Activated naive CD8-positive, alpha-beta T cell treated with anti-CD3 and anti-CD28 coated beads, Interleukin-2, amount 10 ng/mL, durations not matched to agents 7 days and 5 days (primary cell): ENCODE measurements at regions not wholly inside any gene's neighbourhood (a gene's known extent, or its start where the extent isn't known, plus 50 kb on each side); places are given as distances from the start of the nearest gene placed in this dataset.
"Not testable (repeated sequence)": the region's sequence is repeated elsewhere in the genome, so short reads cannot be mapped to it uniquely, and the experiment has no call there.

Experiments
- ATAC-seq: fragments of 150-1000 bp; cut with Tn5 transposase; one replicate; pipeline ENCODE4 v1.10.0; 2021; ENCODE audit warnings: low read depth, moderate library complexity
- POLR2A ChIA-PET: fragments of 350-600 bp; sonication (Branson Sonifier 250); formaldehyde crosslinking; loops from one replicate; lab custom pipeline; 2021; ENCODE audit warnings: antibody characterized with exemption; lab: Charles Lee
- DNase-seq: peaks from one replicate; pipeline ENCODE4 v3.0.0; 2021
- H3K27ac Mint-ChIP-seq: one replicate; pipeline ENCODE4 v1.8.0; 2022; ENCODE audit warnings: mild to moderate bottlenecking, mixed read lengths
- H3K27me3 Mint-ChIP-seq: one replicate; pipeline ENCODE4 v1.8.0; 2022; ENCODE audit warnings: mild to moderate bottlenecking, moderate library complexity, mixed read lengths
- H3K36me3 Mint-ChIP-seq: one replicate; pipeline ENCODE4 v1.8.0; 2021; ENCODE audit warnings: mild to moderate bottlenecking, mixed read lengths
- H3K4me1 Mint-ChIP-seq: one replicate; pipeline ENCODE4 v1.8.0; 2021; ENCODE audit warnings: mixed read lengths
- H3K4me3 Mint-ChIP-seq: one replicate; pipeline ENCODE4 v1.8.0; 2022; ENCODE audit warnings: mild to moderate bottlenecking, moderate library complexity, mixed read lengths
- H3K9me3 Mint-ChIP-seq: one replicate; pipeline ENCODE4 v1.8.0; 2021; ENCODE audit warnings: mixed read lengths

GRCh38 chr15:93920204-93920603 lies 311.2 kb upstream of the MCTP2 start:
- ATAC-seq, result no peak
- Mint-ChIP-seq H3K4me3 (no peak overlapping the region), H3K27ac (no peak overlapping the region), H3K4me1 (no peaks in the 10 kb centered on the region), H3K9me3 (no peaks in the 10 kb centered on the region), H3K27me3 (peaks cover 3% of the 10 kb centered on the region), H3K36me3 (no peaks in the 10 kb centered on the region)
- POLR2A ChIA-PET, result no interaction called here
- no peak for DNase-seq

- H3K4me3 Mint-ChIP-seq, H3K9me3 Mint-ChIP-seq, H3K27me3 Mint-ChIP-seq, DNase-seq, H3K4me1 Mint-ChIP-seq, POLR2A ChIA-PET, H3K36me3 Mint-ChIP-seq, ATAC-seq, H3K27ac Mint-ChIP-seq: not testable (repeated sequence)
Measured at GRCh38 chr15:93918801-93919200, 312.6 kb upstream of the MCTP2 start.

GRCh38 chr15:93917181-93917580 lies 314.2 kb upstream of the MCTP2 start:
- no peak for DNase-seq
- Mint-ChIP-seq H3K27ac (no peak overlapping the region), H3K4me1 (no peaks in the 10 kb centered on the region), H3K27me3 (no peaks in the 10 kb centered on the region), H3K36me3 (no peaks in the 10 kb centered on the region), H3K4me3 (no peak overlapping the region), H3K9me3 (no peaks in the 10 kb centered on the region)
- ATAC-seq, result no peak
- POLR2A ChIA-PET, result no interaction called here

GRCh38 chr15:93913871-93914270 lies 317.5 kb upstream of the MCTP2 start:
- Mint-ChIP-seq H3K4me3 (no peak overlapping the region), H3K9me3 (no peaks in the 10 kb centered on the region), H3K36me3 (no peaks in the 10 kb centered on the region), H3K27me3 (no peaks in the 10 kb centered on the region), H3K4me1 (no peaks in the 10 kb centered on the region), H3K27ac (no peak overlapping the region)
- DNase-seq (no peak), ATAC-seq (no peak)
- POLR2A ChIA-PET, result no interaction called here

- H3K36me3 Mint-ChIP-seq, result no peaks in the 10 kb centered on the region
- H3K4me3 Mint-ChIP-seq, result no peak overlapping the region
- no peak overlapping the region for H3K27ac Mint-ChIP-seq
- no peak for ATAC-seq
- no peak for DNase-seq
- POLR2A ChIA-PET, result no interaction called here
- H3K9me3 Mint-ChIP-seq, result no peaks in the 10 kb centered on the region
- no peaks in the 10 kb centered on the region for H3K27me3 Mint-ChIP-seq
- H3K4me1 Mint-ChIP-seq, result no peaks in the 10 kb centered on the region
Measured at GRCh38 chr15:93913310-93913709, 318.1 kb upstream of the MCTP2 start.

GRCh38 chr15:93900476-93901400 lies 330.6 kb upstream of the MCTP2 start:
- Mint-ChIP-seq H3K27ac (no peak overlapping the region), H3K9me3 (no peaks in the 10 kb centered on the region), H3K4me3 (no peak overlapping the region), H3K4me1 (no peaks in the 10 kb centered on the region), H3K27me3 (no peaks in the 10 kb centered on the region), H3K36me3 (no peaks in the 10 kb centered on the region)
- POLR2A ChIA-PET, result no interaction called here
- DNase-seq (no peak), ATAC-seq (no peak)

- Mint-ChIP-seq H3K4me1 (no peaks in the 10 kb centered on the region), H3K9me3 (no peaks in the 10 kb centered on the region), H3K36me3 (no peaks in the 10 kb centered on the region), H3K27me3 (no peaks in the 10 kb centered on the region), H3K4me3 (no peak overlapping the region), H3K27ac (no peak overlapping the region)
- POLR2A ChIA-PET, result no interaction called here
- ATAC-seq (no peak), DNase-seq (no peak)
Measured at GRCh38 chr15:93899817-93900216, 331.5 kb upstream of the MCTP2 start.

- ATAC-seq (no peak), DNase-seq (no peak)
- Mint-ChIP-seq H3K4me1 (no peaks in the 10 kb centered on the region), H3K4me3 (no peak overlapping the region), H3K27ac (no peak overlapping the region), H3K36me3 (no peaks in the 10 kb centered on the region), H3K27me3 (no peaks in the 10 kb centered on the region), H3K9me3 (no peaks in the 10 kb centered on the region)
- POLR2A ChIA-PET, result no interaction called here
Measured at GRCh38 chr15:93897377-93897776, 334.0 kb upstream of the MCTP2 start.

- Mint-ChIP-seq H3K27me3 (no peaks in the 10 kb centered on the region), H3K4me3 (no peak overlapping the region), H3K36me3 (no peaks in the 10 kb centered on the region), H3K9me3 (no peaks in the 10 kb centered on the region), H3K4me1 (no peaks in the 10 kb centered on the region), H3K27ac (no peak overlapping the region)
- ATAC-seq (no peak), DNase-seq (no peak)
- POLR2A ChIA-PET, result no interaction called here
Measured at GRCh38 chr15:93895976-93896770, 335.2 kb upstream of the MCTP2 start.

GRCh38 chr15:93894438-93895036 lies 336.8 kb upstream of the MCTP2 start:
- Mint-ChIP-seq H3K4me1 (no peaks in the 10 kb centered on the region), H3K36me3 (no peaks in the 10 kb centered on the region), H3K4me3 (no peak overlapping the region), H3K27ac (no peak overlapping the region), H3K27me3 (peaks cover 4% of the 10 kb centered on the region), H3K9me3 (no peaks in the 10 kb centered on the region)
- no peak for DNase-seq
- POLR2A ChIA-PET, result no interaction called here
- no peak for ATAC-seq

- no peaks in the 10 kb centered on the region for H3K4me1 Mint-ChIP-seq
- no peak overlapping the region for H3K27ac Mint-ChIP-seq
- ATAC-seq (no peak), DNase-seq (no peak)
- no peaks in the 10 kb centered on the region for H3K36me3 Mint-ChIP-seq
- no peaks in the 10 kb centered on the region for H3K9me3 Mint-ChIP-seq
- POLR2A ChIA-PET, result no interaction called here
- H3K27me3 Mint-ChIP-seq, result peaks cover 6% of the 10 kb centered on the region
- no peak overlapping the region for H3K4me3 Mint-ChIP-seq
Measured at GRCh38 chr15:93887151-93887550, 344.2 kb upstream of the MCTP2 start.

- H3K4me1 Mint-ChIP-seq, result no peaks in the 10 kb centered on the region
- no peaks in the 10 kb centered on the region for H3K9me3 Mint-ChIP-seq
- no peak overlapping the region for H3K4me3 Mint-ChIP-seq
- DNase-seq (no peak), ATAC-seq (no peak)
- no peak overlapping the region for H3K27ac Mint-ChIP-seq
- no peaks in the 10 kb centered on the region for H3K27me3 Mint-ChIP-seq
- POLR2A ChIA-PET, result no interaction called here
- H3K36me3 Mint-ChIP-seq, result no peaks in the 10 kb centered on the region
Measured at GRCh38 chr15:93882779-93883178, 348.6 kb upstream of the MCTP2 start.

GRCh38 chr15:93882141-93882540 lies 349.2 kb upstream of the MCTP2 start:
- no peak overlapping the region for H3K4me3 Mint-ChIP-seq
- H3K36me3 Mint-ChIP-seq, result no peaks in the 10 kb centered on the region
- no peaks in the 10 kb centered on the region for H3K27me3 Mint-ChIP-seq
- no peak for ATAC-seq
- H3K27ac Mint-ChIP-seq, result no peak overlapping the region
- POLR2A ChIA-PET, result no interaction called here
- DNase-seq, result no peak
- no peaks in the 10 kb centered on the region for H3K9me3 Mint-ChIP-seq
- no peaks in the 10 kb centered on the region for H3K4me1 Mint-ChIP-seq
